SIG-M5 treated with dmso at 0.1 percent for 504 hours (cell line): ENCODE measurements at regions not wholly inside any gene's neighbourhood (a gene's known extent, or its start where the extent isn't known, plus 50 kb on each side); places are given as distances from the start of the nearest gene placed in this dataset.
"Not testable (repeated sequence)": the region's sequence is repeated elsewhere in the genome, so short reads cannot be mapped to it uniquely, and the experiment has no call there.

Experiments
- DNase-seq: peaks from one replicate; lab custom pipeline; 2025; ENCODE audit not compliant: unreplicated experiment; lab: John Stamatoyannopoulos, UW

GRCh38 chr11:127994736-127995135 lies 592.6 kb downstream of the ETS1 start:
- DNase-seq = no peak

GRCh38 chr11:127993788-127994187 lies 593.6 kb downstream of the ETS1 start:
- no peak for DNase-seq

GRCh38 chr11:127993281-127993680 lies 594.1 kb downstream of the ETS1 start:
- no peak for DNase-seq

GRCh38 chr11:127986073-127986472 lies 601.3 kb downstream of the ETS1 start:
- no peak for DNase-seq

GRCh38 chr11:127972816-127973215 lies 614.5 kb downstream of the ETS1 start:
- DNase-seq = no peak

GRCh38 chr11:127971448-127971847 lies 615.9 kb downstream of the ETS1 start:
- no peak for DNase-seq

GRCh38 chr11:127966821-127967220 lies 620.5 kb downstream of the ETS1 start:
- no peak for DNase-seq

GRCh38 chr11:127965939-127966668 lies 621.3 kb downstream of the ETS1 start:
- no peak for DNase-seq

- DNase-seq = no peak
Observed at GRCh38 chr11:127962416-127962815, 624.9 kb downstream of the ETS1 start.

- DNase-seq = no peak
Observed at GRCh38 chr11:127950162-127950561, 637.2 kb downstream of the ETS1 start.

GRCh38 chr11:127943763-127944162 lies 643.6 kb downstream of the ETS1 start:
- no peak for DNase-seq

- DNase-seq = no peak
Observed at GRCh38 chr11:127943152-127943551, 644.2 kb downstream of the ETS1 start.

GRCh38 chr11:127941554-127941953 lies 645.8 kb downstream of the ETS1 start:
- DNase-seq = not testable (repeated sequence)

GRCh38 chr11:127939000-127939399 lies 648.4 kb downstream of the ETS1 start:
- no peak for DNase-seq

- no peak for DNase-seq
Observed at GRCh38 chr11:127935081-127935480, 652.3 kb downstream of the ETS1 start.

- DNase-seq = not testable (repeated sequence)
Observed at GRCh38 chr11:127933961-127934360, 653.4 kb downstream of the ETS1 start.

- no peak for DNase-seq
Observed at GRCh38 chr11:127931803-127932202, 655.6 kb downstream of the ETS1 start.

GRCh38 chr11:127926721-127927120 lies 660.6 kb downstream of the ETS1 start:
- DNase-seq = no peak

GRCh38 chr11:127925475-127925874 lies 661.9 kb downstream of the ETS1 start:
- DNase-seq = no peak

GRCh38 chr11:127919206-127920000 lies 668.0 kb downstream of the ETS1 start:
- DNase-seq = peak; percentile 12

GRCh38 chr11:127902382-127902781 lies 685.0 kb downstream of the ETS1 start:
- DNase-seq = no peak
